GM19023 (cell line): ENCODE measurements at regions not wholly inside any gene's neighbourhood (a gene's known extent, or its start where the extent isn't known, plus 50 kb on each side); places are given as distances from the start of the nearest gene placed in this dataset.

Source experiments
- ATAC-seq: cut with Tn5 transposase; IDR thresholded peaks from one replicate; pipeline ENCODE4 v1.9.1; 2021; ENCODE audit warnings: mild to moderate bottlenecking, moderate library complexity; ENCODE audit not compliant: unreplicated experiment

DNA sequence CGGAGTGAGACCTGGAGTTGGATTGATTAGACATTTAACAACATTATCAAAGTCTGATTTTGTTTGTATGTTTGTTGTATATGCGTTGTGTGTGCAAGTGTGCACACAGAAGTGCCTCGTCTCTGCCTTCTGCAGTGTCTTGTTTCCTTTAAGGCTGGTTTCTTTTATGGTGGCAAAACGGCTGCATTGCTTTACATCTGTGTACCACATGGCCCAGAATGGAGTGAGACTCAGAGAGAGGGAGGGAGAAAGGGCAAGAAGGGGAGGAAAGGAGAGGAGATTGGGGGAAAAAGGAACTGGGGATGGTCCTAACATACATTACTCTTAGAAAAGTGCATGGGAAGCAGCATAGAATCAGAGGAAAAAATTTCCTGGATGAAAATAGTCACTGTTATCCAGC lies 99.7 kb upstream of the WLS start:
- ATAC-seq: no peak

DNA sequence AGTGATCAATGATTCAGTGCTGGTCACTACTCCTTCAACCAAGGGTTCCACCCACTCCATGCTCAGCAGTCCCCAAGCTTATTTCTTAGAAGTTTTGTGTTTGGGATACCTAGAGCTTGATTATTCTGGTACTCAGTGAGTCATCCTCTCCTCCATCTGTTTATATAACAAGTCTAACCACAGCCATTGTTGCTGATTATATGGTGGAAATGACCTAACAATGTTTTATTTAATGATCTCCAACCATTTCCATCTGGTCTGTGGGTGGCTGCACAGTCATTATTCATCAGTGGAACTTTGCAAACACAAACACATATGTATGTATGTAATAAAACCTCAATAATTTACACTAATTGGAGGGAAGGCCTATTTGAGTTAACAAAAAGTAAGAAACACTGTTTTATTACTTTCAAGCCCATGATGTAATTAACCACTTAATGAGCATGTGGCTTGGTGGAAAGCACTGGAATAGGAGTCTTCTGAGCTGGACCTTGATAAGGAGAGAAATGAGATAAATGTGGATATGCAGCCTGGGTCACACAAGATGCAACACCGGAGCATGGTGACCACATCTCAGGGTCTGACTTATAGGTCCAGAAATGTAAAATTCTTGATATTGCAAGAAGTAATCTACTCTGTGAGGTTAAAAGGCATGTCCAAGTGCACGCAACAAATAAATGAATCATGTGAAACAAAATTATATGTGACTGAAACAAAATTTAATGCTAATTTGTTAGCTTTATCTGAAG lies 99.0 kb upstream of the WLS start:
- no peak for ATAC-seq

DNA sequence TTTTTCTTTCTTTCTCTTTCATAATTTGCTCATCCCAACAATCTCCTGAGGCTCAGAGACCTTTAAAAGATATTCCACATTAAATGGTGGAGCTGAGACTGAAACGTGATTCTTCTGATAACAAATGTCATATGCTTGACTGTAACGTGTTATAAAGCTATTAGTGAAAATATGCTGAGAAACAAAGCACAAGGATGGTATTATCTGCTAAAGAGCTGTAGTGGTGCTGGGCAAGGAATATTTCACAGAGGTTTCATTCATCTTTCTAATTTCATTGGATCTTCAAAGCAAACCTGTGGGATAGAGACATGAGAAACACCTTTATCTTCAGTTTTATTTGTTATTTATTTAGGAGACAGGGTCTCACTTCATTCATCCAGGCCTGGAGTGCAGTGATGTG lies 98.1 kb upstream of the WLS start:
- no peak for ATAC-seq

DNA sequence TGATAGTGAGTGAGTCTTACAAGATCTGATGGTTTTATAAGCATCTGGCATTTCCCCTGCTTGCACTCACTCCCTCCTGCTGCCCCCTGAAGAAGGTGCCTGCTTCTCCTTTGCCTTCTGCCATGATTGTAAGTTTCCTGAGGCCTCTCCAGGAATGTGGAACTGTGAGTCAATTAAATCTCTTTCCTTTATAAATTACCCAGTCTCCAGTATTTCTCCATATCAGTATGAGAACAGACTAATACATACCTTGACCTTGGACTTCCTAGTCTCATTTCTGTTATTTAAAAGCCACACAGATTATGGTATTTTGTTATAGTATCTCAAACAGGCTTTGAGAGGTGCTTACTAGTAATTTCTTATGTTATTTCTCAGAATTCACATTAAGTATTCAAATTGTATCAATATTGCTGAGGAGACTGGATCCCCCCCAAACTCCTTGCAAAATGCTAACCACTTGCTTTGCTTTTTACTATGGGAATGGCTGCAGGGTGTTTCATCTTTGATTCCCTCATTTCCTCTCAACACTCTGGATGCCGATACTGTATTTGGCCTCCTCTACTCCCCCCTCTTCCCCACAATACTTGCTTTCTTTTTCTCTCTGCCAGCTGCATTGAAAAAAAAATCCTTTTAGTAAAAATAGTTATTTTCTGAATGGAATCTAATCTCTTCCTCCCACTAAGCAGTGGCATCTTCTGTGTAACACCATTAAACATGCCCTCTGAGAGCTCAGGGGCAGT lies 96.9 kb upstream of the WLS start:
- no peak for ATAC-seq

DNA sequence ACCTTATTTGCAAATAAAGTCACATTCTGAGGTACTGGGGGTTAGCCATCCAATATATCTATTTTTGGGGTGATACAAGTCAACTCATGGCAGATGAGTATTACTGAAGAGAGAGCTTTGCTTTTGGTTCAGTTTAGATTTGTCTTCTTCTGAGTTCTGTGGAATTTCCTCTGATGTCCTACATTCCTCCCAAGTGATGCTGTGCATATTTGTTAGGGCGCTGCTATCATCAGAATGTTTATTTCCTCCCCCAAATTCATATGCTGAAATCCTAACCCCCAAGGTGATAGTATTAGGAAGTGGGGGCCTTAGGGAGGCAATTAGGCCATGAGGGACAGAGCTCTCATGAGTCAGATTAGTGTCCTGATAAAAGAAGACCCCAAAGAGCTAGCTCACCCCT lies 96.2 kb upstream of the WLS start:
- ATAC-seq: no peak

DNA sequence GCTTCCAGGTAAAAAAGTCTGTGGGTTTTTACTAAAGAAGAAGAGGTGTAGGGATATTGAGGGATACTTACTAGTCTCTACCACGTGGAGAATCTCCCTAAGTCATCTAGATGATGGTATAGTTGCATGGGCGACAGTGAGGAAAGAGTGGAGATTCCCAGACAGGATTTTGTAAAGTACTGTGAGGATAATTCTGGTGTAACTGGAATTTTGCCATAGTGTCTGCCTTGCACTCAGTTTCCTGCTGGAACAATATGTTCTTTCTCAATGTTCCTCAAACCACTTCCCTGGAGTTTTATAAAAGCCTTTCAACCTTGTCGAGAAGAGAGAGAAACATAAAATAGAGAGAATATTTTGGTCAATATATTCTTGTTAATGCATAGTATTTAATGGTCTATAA lies 95.1 kb upstream of the WLS start:
- no peak for ATAC-seq

DNA sequence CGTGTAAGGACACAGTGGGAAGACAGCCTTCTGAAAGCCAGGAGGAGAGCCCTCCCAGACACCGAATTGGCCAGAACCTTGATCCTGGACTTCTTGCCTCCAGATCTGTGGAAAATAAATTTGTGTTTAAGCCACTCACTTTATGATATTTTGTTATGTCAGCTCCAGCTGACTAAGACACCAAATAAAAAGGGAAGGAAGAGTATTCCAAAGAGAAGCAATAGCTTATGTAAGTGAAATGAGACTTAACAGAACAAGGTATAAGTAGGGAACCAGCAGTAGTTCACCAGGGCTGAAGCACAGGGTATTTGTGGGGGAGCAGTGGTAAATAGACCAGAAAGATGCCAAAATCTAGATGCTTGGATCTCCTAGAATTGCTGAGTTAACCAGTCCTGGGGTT lies 94.2 kb upstream of the WLS start:
- no peak for ATAC-seq

DNA sequence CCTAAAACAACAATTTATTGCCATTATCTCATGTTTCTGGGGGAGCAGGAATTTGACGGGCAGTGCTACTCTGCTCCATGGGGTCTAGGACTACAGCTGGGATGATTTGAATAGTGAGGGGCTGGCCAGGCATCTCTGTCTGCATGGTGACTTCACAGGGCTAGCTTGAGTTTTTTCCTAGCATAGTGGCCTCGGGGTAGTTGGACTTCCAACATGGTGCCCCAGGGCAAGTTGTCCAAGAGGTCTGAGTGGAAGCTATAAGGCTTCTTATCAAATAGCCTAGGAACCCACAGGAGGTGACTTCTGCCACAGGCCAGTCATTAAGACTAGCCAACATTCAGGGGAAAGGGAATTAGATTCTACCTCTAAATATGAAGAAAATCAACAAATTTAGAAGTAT lies 92.0 kb upstream of the WLS start:
- ATAC-seq: no peak

DNA sequence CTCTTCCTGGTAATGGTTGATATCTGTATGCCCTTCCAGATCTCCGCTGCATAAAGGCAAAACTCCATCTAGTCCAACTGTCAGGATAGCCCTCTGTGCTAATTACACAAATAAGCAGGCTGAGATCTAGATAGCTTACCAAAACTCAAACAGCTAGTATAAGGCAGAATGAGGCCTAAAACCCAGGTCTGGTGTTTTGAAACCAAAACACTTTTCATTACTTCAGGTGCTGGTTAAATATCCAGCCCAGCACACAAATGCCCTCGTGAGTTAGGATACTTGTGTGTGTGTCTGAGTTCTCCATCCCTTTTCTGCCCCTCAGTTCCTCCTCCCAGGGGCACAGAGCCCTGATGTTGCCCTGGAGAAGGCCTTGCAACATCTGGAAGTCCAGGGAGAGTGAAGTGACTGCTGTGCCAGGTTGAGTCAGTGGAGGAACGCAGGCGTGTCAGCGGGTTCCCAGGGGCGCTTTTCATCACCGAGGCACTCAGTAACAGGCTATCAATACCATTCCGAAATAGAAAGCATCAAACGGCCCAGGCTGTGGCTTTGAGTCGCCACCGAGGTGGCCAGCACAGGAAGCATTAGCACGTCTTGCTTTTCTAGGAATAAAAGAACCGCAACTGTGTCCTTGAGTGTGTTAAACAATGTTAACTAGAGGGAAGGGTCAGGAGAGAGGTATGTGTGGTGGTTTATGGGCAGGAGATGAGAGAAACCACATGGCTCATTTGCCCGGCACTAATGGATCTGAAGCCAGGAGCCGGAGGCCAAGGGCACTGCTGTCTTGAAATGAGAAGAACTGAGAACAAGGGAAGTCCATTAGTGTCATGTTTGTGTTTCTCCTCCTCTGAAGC lies 90.7 kb upstream of the WLS start:
- ATAC-seq: no peak

DNA sequence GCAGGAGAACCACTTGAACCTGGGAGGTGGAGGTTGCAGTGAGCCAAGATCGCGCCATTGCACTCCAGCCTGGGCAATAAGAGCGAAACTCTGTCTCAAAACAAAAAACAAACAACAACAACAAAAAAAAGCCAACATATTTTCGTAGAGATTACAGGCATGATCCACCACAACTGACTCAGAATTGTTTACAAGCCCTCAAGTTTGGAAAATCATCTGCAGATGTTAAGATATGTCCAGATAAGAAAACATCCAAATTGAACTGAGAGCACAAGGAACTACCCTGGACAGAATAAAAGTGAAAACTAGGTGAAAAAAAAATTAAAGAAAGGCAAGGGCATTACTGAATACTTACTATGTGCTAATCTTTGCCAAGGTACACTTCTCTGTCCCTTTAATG lies 89.8 kb upstream of the WLS start:
- ATAC-seq: no peak

DNA sequence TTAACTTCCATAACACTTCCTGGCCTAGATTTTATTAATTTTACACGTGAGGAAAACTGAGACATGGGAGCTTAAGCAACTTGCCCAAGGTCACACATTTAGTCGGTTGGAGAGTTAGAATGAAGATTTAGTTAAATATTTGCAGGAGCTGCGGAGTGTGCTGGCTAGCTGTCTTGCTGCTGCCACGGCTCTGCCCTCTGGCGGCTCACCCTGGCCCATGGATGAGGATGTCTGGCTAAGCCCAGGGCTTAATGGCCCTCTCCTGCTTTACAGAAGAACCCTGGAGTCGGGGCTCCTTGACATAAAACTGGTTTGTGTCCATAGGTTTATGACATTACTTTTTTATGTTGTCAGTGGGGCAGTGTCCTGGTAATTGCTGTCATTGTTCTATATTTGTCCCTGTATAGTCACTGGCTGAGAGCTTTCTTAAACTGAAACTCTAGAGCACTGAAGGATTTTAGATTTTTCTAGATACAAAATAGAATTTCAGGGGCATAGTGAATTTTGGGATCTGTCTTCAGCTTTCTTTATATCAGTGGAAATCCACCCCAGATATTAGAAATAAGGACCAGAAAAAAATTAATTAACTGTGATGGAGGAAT lies 88.9 kb upstream of the WLS start:
- ATAC-seq: no peak

DNA sequence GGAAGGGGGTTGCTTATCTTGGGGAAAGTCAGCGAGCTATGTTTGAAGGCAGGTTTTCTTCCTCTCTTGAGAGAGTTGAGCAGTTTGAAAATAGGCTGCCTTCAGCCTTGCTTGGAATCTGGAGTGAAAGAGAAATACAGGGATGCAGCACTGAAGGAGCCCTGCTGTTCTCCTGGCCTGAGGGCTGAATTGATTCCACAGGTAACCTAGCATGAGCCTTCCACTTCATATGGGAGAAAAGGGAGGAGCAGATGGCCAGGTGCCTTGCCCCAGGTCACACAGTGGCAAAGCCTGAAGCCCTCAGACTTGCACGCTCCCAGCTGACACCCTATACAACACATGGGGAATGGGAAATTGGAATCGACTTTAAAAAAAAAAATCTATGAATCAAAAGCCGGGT lies 88.0 kb upstream of the WLS start:
- ATAC-seq: no peak

DNA sequence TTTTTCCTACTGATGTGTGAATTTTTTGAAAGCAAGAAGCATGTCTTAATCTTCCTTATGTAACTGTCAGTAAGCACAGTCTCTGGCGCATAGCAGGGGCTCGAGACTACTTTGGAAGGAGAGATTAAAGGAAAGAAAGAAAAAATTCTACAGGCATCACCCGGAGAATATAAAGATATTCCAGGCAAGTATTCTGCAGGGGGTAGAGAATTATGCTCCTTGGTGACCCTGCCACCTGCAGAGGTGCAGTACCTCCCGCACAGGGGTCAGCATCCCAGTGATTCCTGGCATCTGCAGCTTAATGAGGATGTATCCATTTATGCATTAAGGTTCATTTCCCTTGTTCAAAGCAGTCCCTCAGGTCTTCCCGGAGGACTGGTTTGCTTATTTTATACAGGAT lies 87.6 kb upstream of the WLS start:
- ATAC-seq: no peak

DNA sequence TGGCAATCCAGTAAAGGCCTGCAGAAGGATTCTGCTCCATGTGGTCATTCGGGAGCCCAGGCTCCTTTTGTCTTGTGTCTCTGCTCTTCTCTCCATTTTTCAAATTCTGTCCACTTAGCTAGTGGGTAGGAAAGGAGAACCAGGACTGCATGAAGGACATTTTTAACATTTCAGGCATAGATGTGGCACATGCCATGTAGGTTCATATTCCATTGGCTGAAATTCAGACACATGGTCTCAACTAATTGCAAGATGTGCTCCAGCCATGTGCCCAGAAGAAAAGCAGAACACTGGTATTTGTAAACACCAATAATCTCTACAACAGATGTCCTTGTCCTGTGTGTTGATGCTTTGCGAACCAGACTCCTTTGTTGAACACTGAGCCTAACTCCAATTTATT lies 85.2 kb upstream of the WLS start:
- ATAC-seq: no peak

DNA sequence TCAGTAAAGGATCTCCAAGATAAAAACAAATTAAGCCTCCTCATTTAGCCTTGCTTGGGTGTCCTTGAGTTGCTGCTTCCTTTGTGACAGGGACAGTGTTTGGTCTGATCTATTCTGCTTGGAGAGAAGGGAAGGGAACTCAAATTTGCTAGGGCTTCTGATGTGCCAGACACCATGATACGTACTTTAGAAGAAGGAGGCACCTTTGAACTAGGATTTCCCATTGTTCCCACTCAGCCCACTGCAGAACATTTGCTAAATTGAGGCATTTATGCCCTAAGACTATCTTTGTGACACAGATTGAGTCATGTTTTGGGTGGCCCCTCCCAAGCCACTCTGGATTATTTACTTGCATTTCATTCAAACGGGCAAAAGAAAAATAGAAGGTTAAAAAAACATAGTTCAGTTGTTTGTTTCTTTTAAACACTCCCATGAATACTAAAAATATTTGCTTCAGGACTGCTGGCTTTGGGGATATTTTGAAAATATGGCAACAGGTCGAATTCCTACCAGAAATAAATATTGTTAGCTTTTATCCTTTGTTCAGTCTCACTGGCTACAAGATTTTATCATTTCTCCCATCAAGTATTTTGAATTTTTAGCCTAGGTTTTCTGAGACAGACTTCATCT lies 81.9 kb upstream of the WLS start:
- no peak for ATAC-seq

DNA sequence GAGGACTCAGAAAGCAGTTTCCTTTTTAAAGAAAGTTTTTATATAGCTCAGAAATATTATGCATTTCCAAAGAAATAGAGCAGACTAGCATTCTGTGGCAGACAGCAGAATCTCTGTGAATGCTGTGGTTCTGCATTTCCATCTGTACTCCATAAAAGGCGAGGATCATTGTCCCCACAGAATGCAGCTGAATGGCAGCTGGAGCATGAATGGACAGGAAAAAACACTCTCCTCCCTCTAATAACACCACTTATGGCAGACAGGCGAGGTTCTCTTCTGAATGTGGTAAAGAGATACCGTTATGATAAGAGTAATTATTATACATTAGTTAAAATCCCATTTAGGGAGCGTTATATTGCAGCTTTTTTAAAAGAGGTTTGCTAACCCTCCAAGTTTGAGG lies 81.4 kb upstream of the WLS start:
- ATAC-seq: no peak

DNA sequence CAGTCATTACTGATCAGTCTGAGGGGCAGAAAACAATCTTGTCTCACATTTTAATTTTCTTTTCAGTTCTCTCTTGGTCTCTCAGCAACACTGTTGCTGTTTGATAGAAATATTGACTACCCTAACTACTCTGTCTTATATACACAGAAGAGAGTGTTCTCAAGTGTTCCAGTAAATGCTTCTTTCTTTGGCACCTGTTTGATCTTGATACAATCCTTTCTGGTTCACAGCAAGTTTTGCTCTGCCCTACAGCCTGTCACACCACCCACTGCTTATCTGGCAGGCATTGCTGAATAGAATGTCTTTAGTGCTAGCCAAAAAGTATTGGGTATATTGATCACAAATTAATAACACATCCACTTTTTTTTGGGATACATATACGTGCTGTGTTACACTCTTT lies 75.7 kb upstream of the WLS start:
- ATAC-seq: no peak

DNA sequence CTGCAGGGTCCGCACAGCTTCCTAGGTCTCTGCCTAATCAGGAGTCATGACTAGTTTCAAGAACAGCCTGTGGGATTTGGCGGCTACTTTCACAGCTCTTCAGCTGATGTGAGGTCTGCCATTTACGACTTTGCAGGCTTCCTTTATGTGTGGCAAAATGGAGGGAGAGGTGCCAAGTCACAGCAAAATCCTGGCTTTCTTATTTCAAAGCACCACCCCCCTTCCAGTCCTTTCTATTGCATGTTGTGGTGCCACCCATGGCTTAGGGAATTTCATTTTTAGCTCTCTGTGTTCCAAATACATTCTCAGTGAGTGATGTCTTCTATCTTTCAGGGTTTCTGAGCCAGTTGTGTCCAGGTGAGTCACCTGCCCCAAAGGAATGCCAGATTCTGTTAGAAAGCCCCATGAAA lies 75.1 kb upstream of the WLS start:
- no peak for ATAC-seq

DNA sequence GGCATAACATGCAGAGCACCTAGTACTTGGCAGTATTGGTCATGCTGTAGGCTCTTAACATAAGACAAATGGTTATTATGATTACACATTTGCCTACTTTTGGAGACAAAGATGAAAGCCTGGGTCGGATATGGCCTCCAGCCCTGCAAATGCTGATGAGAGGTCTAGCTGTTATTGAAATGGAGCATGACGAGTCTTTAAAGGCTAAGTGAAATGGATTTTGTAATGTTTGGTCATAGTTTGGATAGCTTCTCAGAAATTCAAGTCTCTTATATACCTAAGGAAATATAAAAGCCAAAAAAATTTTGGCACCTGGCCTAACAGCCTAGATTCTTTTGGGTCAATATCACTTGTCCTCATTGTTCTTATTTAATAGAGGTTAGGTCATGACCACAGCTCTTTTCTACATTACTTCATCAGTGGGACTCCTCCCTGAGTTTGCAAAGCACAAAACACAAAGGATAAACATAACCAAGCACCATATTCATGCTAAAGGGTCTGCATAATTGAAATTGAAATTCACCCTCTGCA lies 69.2 kb upstream of the WLS start:
- ATAC-seq: no peak

DNA sequence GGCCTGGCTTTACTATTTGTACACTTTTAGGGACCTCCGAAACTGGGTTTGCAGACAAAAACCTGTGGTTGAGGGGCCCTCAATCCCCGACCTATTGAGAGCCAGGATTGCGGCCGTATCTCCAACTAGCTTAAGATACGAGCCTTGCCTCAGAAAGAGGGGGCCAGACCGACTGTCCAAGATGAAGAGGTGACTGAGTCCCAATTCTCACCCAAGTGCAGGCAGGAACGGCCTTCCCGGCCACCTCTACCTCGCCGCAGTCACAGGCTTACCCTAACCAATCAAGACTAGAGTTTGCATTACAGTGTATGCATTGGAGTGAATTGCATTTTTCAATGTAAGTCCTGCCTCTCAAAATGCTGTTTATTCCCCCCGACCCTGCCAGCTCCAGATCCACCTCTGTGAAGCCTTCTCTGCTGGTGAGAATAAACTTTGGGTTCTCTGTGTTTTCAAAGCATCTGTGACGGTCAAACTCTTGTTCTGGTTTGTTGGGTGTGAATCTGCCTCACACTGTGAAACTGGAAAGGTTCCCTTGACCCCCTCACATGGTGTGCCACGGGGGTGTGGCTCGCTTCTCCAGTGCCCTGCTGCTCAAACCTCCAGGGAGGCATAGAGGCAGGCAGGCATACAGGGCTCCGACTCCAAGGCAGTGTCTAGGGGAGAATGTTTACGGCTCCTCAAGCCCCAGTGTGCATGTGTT lies 62.2 kb upstream of the WLS start:
- ATAC-seq: no peak
